Choroid plexus epithelial cell (primary cell): ENCODE measurements at regions not wholly inside any gene's neighbourhood (a gene's known extent, or its start where the extent isn't known, plus 50 kb on each side); places are given as distances from the start of the nearest gene placed in this dataset.

Experiments
- DNase-seq: peaks from one replicate; pipeline ENCODE4 v3.0.0-alpha.2; 2010; ENCODE audit warnings: low read depth
- H3K4me3 ChIP-seq: 2 replicates; pipeline ENCODE4 v1.5.1; 2011; ENCODE audit warnings: low read depth, mild to moderate bottlenecking, control low read depth, low read length, moderate library complexity
- TF ChIP-seq, protein P1 (sequence below): conservative IDR thresholded peaks from 2 replicates; pipeline ENCODE4 v1.5.1; 2011; ENCODE audit warnings: low read depth, mild to moderate bottlenecking, control low read depth, inconsistent platforms, low read length, moderate library complexity

DNA sequence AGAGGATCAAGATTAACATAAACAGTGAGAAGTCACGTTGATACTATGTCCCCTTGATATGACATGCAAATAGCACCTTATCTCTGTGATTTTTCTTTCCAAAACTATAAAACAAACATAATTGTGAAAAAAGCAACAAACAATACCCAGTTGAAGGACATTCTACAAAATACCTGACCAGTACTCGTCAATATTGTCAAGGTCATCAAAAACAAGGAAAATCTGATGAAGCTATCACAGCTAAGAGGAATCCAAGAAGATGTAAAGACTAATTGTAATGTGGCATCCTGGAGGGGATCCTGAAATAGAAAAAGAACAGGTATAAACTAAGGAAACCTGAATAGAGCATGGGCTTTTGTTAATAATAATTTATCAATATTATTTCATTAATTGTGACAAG, 321.5 kb upstream of the MAP2 start:
- TF ChIP-seq, protein P1, sequence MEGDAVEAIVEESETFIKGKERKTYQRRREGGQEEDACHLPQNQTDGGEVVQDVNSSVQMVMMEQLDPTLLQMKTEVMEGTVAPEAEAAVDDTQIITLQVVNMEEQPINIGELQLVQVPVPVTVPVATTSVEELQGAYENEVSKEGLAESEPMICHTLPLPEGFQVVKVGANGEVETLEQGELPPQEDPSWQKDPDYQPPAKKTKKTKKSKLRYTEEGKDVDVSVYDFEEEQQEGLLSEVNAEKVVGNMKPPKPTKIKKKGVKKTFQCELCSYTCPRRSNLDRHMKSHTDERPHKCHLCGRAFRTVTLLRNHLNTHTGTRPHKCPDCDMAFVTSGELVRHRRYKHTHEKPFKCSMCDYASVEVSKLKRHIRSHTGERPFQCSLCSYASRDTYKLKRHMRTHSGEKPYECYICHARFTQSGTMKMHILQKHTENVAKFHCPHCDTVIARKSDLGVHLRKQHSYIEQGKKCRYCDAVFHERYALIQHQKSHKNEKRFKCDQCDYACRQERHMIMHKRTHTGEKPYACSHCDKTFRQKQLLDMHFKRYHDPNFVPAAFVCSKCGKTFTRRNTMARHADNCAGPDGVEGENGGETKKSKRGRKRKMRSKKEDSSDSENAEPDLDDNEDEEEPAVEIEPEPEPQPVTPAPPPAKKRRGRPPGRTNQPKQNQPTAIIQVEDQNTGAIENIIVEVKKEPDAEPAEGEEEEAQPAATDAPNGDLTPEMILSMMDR = no peak
- no peak overlapping the region for H3K4me3 ChIP-seq
- no peak for DNase-seq

GRCh38 chr2:209113026-209113425, 310.8 kb upstream of the MAP2 start:
- no peak overlapping the region for H3K4me3 ChIP-seq
- DNase-seq = no peak
- TF ChIP-seq, protein P1 = no peak

GRCh38 chr2:209114588-209115240, 309.1 kb upstream of the MAP2 start:
- H3K4me3 ChIP-seq = no peak overlapping the region
- TF ChIP-seq, protein P1 = no peak
- DNase-seq = no peak

DNA sequence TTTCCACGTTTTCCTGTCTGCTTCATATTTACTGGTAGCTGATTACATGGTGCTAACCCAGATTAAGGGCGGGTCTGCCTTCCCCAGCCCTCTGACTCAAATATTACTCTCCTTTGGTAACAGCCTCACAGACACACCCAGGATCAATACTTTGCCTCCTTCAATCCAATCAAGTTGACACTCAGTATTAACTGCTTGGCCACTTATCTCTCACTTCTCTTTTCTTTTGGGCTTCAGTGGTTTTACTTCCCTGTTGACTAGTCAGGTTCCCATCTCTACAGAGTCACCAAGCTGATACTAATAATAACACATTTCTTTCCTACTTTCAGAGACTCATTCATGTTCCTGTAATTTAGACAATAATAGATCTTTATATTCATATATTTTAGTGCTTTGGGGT, 302.2 kb upstream of the MAP2 start:
- H3K4me3 ChIP-seq = no peak overlapping the region
- TF ChIP-seq, protein P1 = no peak
- no peak for DNase-seq

GRCh38 chr2:209125291-209125690, 298.6 kb upstream of the MAP2 start:
- DNase-seq = no peak
- TF ChIP-seq, protein P1 = no peak
- no peak overlapping the region for H3K4me3 ChIP-seq

DNA sequence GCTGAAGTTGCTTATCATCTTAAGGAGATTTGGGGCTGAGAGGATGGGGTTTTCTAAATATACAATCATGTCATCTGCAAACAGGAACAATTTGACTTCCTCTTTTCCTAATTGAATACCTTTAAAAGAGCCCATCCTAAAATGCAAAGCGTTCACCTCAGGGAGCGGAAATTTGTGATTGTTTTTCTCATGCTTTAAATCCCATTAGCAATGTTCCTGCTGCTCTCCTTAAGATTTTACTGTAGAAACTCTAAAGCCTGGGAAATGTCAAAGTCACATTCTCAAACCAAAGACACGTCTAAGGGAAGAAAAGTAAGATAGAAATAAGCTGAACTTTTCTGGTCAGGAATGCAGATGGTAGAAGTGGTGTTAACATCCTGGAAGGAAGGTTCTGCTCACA, 285.8 kb upstream of the MAP2 start:
- TF ChIP-seq, protein P1 = no peak
- no peak overlapping the region for H3K4me3 ChIP-seq
- no peak for DNase-seq

GRCh38 chr2:209141142-209141541, 282.7 kb upstream of the MAP2 start:
- TF ChIP-seq, protein P1 = no peak
- H3K4me3 ChIP-seq = no peak overlapping the region
- no peak for DNase-seq
